ENCODE measurements at regions not wholly inside any gene's neighbourhood (a gene's known extent, or its start where the extent isn't known, plus 50 kb on each side); places are given as distances from the start of the nearest gene placed in this dataset.

- no peaks in the 10 kb centered on the region for H3K9me3 ChIP-seq (ENCODE audit: control insufficient read depth, insufficient read depth, low read length)
- no peak overlapping the region for H3K4me2 ChIP-seq (ENCODE audit: low read length)
- H3K27ac ChIP-seq (ENCODE audit: low read depth, low read length): no peak overlapping the region
- no peaks in the 10 kb centered on the region for H3K4me1 ChIP-seq (ENCODE audit: control insufficient read depth, low read length)
- no peaks in the 10 kb centered on the region for H3K36me3 ChIP-seq (ENCODE audit: control insufficient read depth, low read length)
- H3K79me2 ChIP-seq (ENCODE audit: control insufficient read depth, low read length): no peaks in the 10 kb centered on the region
- H3K27me3 ChIP-seq (ENCODE audit: control insufficient read depth, low read length): 0 out of 2 replicates have a peak, but pooled peaks cover 3% of the 10 kb centered on the region
- no peaks in the 10 kb centered on the region for H3F3A ChIP-seq (ENCODE audit: control insufficient read depth, insufficient read depth)
- no peaks in the 10 kb centered on the region for H3K9me2 ChIP-seq (replicated peaks; ENCODE audit: control insufficient read depth, low read length)
- H4K20me1 ChIP-seq (ENCODE audit: control insufficient read depth, insufficient read depth, low read depth, low read length): no peaks in the 10 kb centered on the region
- H3K4me3 ChIP-seq (ENCODE audit: low read length): no peak overlapping the region
- TF ChIP-seq EZH2phosphoT487 (IDR thresholded peaks at IDR 0.05; ENCODE audit: borderline replicate concordance, low read length) (no peak), CTCF (IDR thresholded peaks at IDR 0.05; ENCODE audit: low read depth, low read length, poor library complexity, severe bottlenecking) (no peak)
Observed at GRCh38 chr6:8268156-8268555, 165.8 kb upstream of the EEF1E1 start.

GRCh38 chr6:8260610-8261009, 158.3 kb upstream of the EEF1E1 start:
- no peaks in the 10 kb centered on the region for H3K9me3 ChIP-seq (ENCODE audit: control insufficient read depth, insufficient read depth, low read length)
- no peaks in the 10 kb centered on the region for H3K79me2 ChIP-seq (ENCODE audit: control insufficient read depth, low read length)
- H3K36me3 ChIP-seq (ENCODE audit: control insufficient read depth, low read length): no peaks in the 10 kb centered on the region
- no peaks in the 10 kb centered on the region for H3K4me1 ChIP-seq (ENCODE audit: control insufficient read depth, low read length)
- H3K9me2 ChIP-seq (replicated peaks; ENCODE audit: control insufficient read depth, low read length): no peaks in the 10 kb centered on the region
- no peak overlapping the region for H3K4me3 ChIP-seq (ENCODE audit: low read length)
- TF ChIP-seq EZH2phosphoT487 (IDR thresholded peaks at IDR 0.05; ENCODE audit: borderline replicate concordance, low read length) (no peak), CTCF (IDR thresholded peaks at IDR 0.05; ENCODE audit: low read depth, low read length, poor library complexity, severe bottlenecking) (no peak)
- H4K20me1 ChIP-seq (ENCODE audit: control insufficient read depth, insufficient read depth, low read depth, low read length): no peaks in the 10 kb centered on the region
- no peaks in the 10 kb centered on the region for H3F3A ChIP-seq (ENCODE audit: control insufficient read depth, insufficient read depth)
- H3K27me3 ChIP-seq (ENCODE audit: control insufficient read depth, low read length): no peaks in the 10 kb centered on the region
- H3K27ac ChIP-seq (ENCODE audit: low read depth, low read length): no peak overlapping the region
- H3K4me2 ChIP-seq (ENCODE audit: low read length): no peak overlapping the region

- no peak overlapping the region for H3K4me2 ChIP-seq (ENCODE audit: low read length)
- no peaks in the 10 kb centered on the region for H3F3A ChIP-seq (ENCODE audit: control insufficient read depth, insufficient read depth)
- no peak overlapping the region for H3K4me3 ChIP-seq (ENCODE audit: low read length)
- H3K4me1 ChIP-seq (ENCODE audit: control insufficient read depth, low read length): no peaks in the 10 kb centered on the region
- H3K9me3 ChIP-seq (ENCODE audit: control insufficient read depth, insufficient read depth, low read length): no peaks in the 10 kb centered on the region
- H3K27ac ChIP-seq (ENCODE audit: low read depth, low read length): no peak overlapping the region
- H4K20me1 ChIP-seq (ENCODE audit: control insufficient read depth, insufficient read depth, low read depth, low read length): no peaks in the 10 kb centered on the region
- 0 out of 2 replicates have a peak, but pooled peaks cover 3% of the 10 kb centered on the region for H3K27me3 ChIP-seq (ENCODE audit: control insufficient read depth, low read length)
- no peak for TF ChIP-seq CTCF (IDR thresholded peaks at IDR 0.05; ENCODE audit: low read depth, low read length, poor library complexity, severe bottlenecking)
- no peak for TF ChIP-seq EZH2phosphoT487 (IDR thresholded peaks at IDR 0.05; ENCODE audit: borderline replicate concordance, low read length)
- no peaks in the 10 kb centered on the region for H3K36me3 ChIP-seq (ENCODE audit: control insufficient read depth, low read length)
- no peaks in the 10 kb centered on the region for H3K9me2 ChIP-seq (replicated peaks; ENCODE audit: control insufficient read depth, low read length)
- H3K79me2 ChIP-seq (ENCODE audit: control insufficient read depth, low read length): no peaks in the 10 kb centered on the region
Observed at GRCh38 chr6:8246403-8246802, 144.1 kb upstream of the EEF1E1 start.

Measured in DOHH2 (cell line).